Calu3 (cell line): ENCODE measurements at regions not wholly inside any gene's neighbourhood (a gene's known extent, or its start where the extent isn't known, plus 50 kb on each side); places are given as distances from the start of the nearest gene placed in this dataset.
"Not testable (repeated sequence)": the region's sequence is repeated elsewhere in the genome, so short reads cannot be mapped to it uniquely, and the experiment has no call there.

ENCODE experiments used
- BruUV-seq: library from RNA; stranded (reverse); fragments of 400-500 nt; replicated peaks from 2 replicates; lab custom pipeline; 2021; lab: Mats Ljungman, UMichigan
- CTCF ChIA-PET: fragments of 300-600 bp; sonication (Branson Sonifier 250); formaldehyde crosslinking; loops from one replicate; lab custom pipeline; 2022; ENCODE audit warnings: antibody characterized with exemption; lab: Charles Lee
- DNase-seq: peaks from one replicate; pipeline ENCODE4 v3.0.0; 2022
- H3K27ac Mint-ChIP-seq: one replicate; pipeline ENCODE4 v1.8.0; 2022; ENCODE audit warnings: mixed read lengths; ENCODE audit not compliant: unreplicated experiment
- H3K27me3 Mint-ChIP-seq: one replicate; pipeline ENCODE4 v1.8.0; 2022; ENCODE audit warnings: mixed read lengths; ENCODE audit not compliant: unreplicated experiment
- H3K36me3 Mint-ChIP-seq: one replicate; pipeline ENCODE4 v1.8.0; 2022; ENCODE audit warnings: mild to moderate bottlenecking, moderate library complexity, mixed read lengths; ENCODE audit not compliant: insufficient read depth, unreplicated experiment
- H3K4me1 Mint-ChIP-seq: one replicate; pipeline ENCODE4 v1.8.0; 2022; ENCODE audit warnings: mild to moderate bottlenecking, low read depth, mixed read lengths; ENCODE audit not compliant: unreplicated experiment
- H3K4me3 Mint-ChIP-seq: one replicate; pipeline ENCODE4 v1.8.0; 2022; ENCODE audit warnings: mild to moderate bottlenecking, low read depth, moderate library complexity, mixed read lengths; ENCODE audit not compliant: unreplicated experiment
- H3K9me3 Mint-ChIP-seq: one replicate; pipeline ENCODE4 v1.8.0; 2022; ENCODE audit warnings: low read depth, mixed read lengths; ENCODE audit not compliant: unreplicated experiment
- intact Hi-C: fragments of 100-400 bp; cut with micrococcal nuclease; formaldehyde crosslinking; loops from one replicate; pipeline ENCODE4 v1.10.0; 2022; ENCODE audit not compliant: unreplicated experiment
- TF ChIP-seq, protein P1 (sequence below): fragments of 200-600 bp; IDR thresholded peaks from one replicate; pipeline ENCODE4 v1.8.0; 2022; ENCODE audit warnings: antibody characterized with exemption; ENCODE audit not compliant: unreplicated experiment

- H3K4me3 Mint-ChIP-seq = no peak overlapping the region
- no peaks in the 10 kb centered on the region for H3K4me1 Mint-ChIP-seq
- no peaks in the 10 kb centered on the region for H3K27me3 Mint-ChIP-seq
- intact Hi-C loops = no loop called here
- no TSS peak for BruUV-seq
- no peak for DNase-seq
- CTCF ChIA-PET = no interaction called here
- no peak overlapping the region for H3K27ac Mint-ChIP-seq
- TF ChIP-seq, protein P1, sequence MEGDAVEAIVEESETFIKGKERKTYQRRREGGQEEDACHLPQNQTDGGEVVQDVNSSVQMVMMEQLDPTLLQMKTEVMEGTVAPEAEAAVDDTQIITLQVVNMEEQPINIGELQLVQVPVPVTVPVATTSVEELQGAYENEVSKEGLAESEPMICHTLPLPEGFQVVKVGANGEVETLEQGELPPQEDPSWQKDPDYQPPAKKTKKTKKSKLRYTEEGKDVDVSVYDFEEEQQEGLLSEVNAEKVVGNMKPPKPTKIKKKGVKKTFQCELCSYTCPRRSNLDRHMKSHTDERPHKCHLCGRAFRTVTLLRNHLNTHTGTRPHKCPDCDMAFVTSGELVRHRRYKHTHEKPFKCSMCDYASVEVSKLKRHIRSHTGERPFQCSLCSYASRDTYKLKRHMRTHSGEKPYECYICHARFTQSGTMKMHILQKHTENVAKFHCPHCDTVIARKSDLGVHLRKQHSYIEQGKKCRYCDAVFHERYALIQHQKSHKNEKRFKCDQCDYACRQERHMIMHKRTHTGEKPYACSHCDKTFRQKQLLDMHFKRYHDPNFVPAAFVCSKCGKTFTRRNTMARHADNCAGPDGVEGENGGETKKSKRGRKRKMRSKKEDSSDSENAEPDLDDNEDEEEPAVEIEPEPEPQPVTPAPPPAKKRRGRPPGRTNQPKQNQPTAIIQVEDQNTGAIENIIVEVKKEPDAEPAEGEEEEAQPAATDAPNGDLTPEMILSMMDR = no peak
- peaks cover 18% of the 10 kb centered on the region for H3K9me3 Mint-ChIP-seq
- H3K36me3 Mint-ChIP-seq = no peaks in the 10 kb centered on the region
Observed at GRCh38 chr14:43671716-43672485, 835.2 kb downstream of the FSCB start.

GRCh38 chr14:43669355-43669754 is 837.7 kb downstream of the FSCB start:
- H3K4me3 Mint-ChIP-seq = no peak overlapping the region
- intact Hi-C loops = no loop called here
- H3K36me3 Mint-ChIP-seq = no peaks in the 10 kb centered on the region
- TF ChIP-seq, protein P1 = no peak
- CTCF ChIA-PET = no interaction called here
- peaks cover 21% of the 10 kb centered on the region for H3K9me3 Mint-ChIP-seq
- DNase-seq = no peak
- H3K27me3 Mint-ChIP-seq = no peaks in the 10 kb centered on the region
- BruUV-seq = no TSS peak
- H3K27ac Mint-ChIP-seq = no peak overlapping the region
- no peaks in the 10 kb centered on the region for H3K4me1 Mint-ChIP-seq

DNA sequence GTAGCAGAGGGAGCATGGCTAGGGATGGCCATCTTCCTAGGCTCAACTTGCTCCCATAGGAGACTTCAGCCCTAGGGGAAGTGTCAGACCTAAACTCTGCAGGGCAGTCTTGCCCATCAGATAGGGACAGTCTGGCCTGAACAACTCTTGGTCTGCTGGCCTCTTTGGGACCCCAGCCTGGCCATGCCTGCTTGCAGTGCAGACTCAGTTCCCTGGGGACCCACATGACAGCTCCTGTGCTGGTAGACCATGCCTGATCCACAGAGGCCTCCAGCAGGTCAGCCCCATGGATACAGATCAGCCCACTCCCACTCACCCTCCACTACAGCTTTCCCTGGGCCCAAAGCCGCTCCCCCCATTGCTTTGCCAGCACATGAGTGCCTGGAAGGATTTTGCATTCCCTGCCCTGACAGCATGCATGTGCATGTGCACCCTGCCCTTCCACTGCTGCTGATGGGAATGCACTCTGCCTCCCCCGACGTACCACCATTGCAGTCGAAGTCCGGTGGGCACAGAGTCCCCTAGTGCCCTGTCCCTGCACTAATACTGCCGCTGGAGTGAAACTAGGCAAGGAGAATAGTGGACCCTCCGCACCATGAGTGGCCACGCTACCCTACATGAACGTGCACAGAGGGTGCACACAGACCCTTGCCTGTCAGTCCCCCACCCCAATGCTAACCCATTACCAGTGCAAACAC is 841.4 kb downstream of the FSCB start:
- CTCF ChIA-PET = no interaction called here
- no peak for DNase-seq
- peaks cover 17% of the 10 kb centered on the region for H3K9me3 Mint-ChIP-seq
- H3K4me3 Mint-ChIP-seq = no peak overlapping the region
- H3K36me3 Mint-ChIP-seq = no peaks in the 10 kb centered on the region
- BruUV-seq = no TSS peak
- intact Hi-C loops = no loop called here
- TF ChIP-seq, protein P1 = no peak
- H3K4me1 Mint-ChIP-seq = no peaks in the 10 kb centered on the region
- H3K27me3 Mint-ChIP-seq = no peaks in the 10 kb centered on the region
- H3K27ac Mint-ChIP-seq = no peak overlapping the region

- DNase-seq, H3K36me3 Mint-ChIP-seq, H3K27me3 Mint-ChIP-seq, intact Hi-C loops, CTCF ChIA-PET, H3K4me1 Mint-ChIP-seq, BruUV-seq, H3K27ac Mint-ChIP-seq, H3K4me3 Mint-ChIP-seq: not testable (repeated sequence)
- H3K9me3 Mint-ChIP-seq = peaks cover 17% of the 10 kb centered on the region
Observed at GRCh38 chr14:43655194-43655593, 851.9 kb downstream of the FSCB start.

GRCh38 chr14:43651896-43652295 is 855.2 kb downstream of the FSCB start:
- intact Hi-C loops = no loop called here
- Mint-ChIP-seq H3K27ac (no peak overlapping the region), H3K4me1 (no peaks in the 10 kb centered on the region), H3K4me3 (no peak overlapping the region), H3K27me3 (no peaks in the 10 kb centered on the region), H3K9me3 (peaks cover 17% of the 10 kb centered on the region), H3K36me3 (no peaks in the 10 kb centered on the region)
- CTCF ChIA-PET = no interaction called here
- TF ChIP-seq, protein P1 = no peak
- no peak for DNase-seq
- no TSS peak for BruUV-seq
